Cardiac muscle cell (in vitro differentiated cells and primary cell): ENCODE measurements at regions not wholly inside any gene's neighbourhood (a gene's known extent, or its start where the extent isn't known, plus 50 kb on each side); places are given as distances from the start of the nearest gene placed in this dataset.

Source experiments
- DNase-seq, 2 donors: peaks; one replicate each; pipeline versions ENCODE4 v3.0.0 to v3.0.0-alpha.2; 2010 to 2017; ENCODE audit warnings: low read depth in 1 of 2, low spot score in 1 of 2
- H3K27ac ChIP-seq: fragments of 200-600 bp; sonication (generic); 2 replicates; pipeline ENCODE4 v1.5.1; 2016
- H3K27me3 ChIP-seq: fragments of 200-600 bp; sonication (generic); 2 replicates; pipeline ENCODE4 v1.6.0; 2016; ENCODE audit warnings: control low read depth
- H3K36me3 ChIP-seq: fragments of 200-600 bp; sonication (generic); 2 replicates; pipeline ENCODE4 v1.5.1; 2016; ENCODE audit warnings: control low read depth
- H3K4me1 ChIP-seq: fragments of 200-600 bp; sonication (generic); 2 replicates; pipeline ENCODE4 v1.8.1; 2017; ENCODE audit warnings: low read depth, mild to moderate bottlenecking, mixed run types
- H3K4me3 ChIP-seq: fragments of 200-600 bp; sonication (generic); 2 replicates; pipeline ENCODE4 v1.5.1; 2016; ENCODE audit warnings: mild to moderate bottlenecking
- H3K9me3 ChIP-seq: fragments of 200-600 bp; sonication (generic); 2 replicates; pipeline ENCODE4 v1.5.1; 2017; ENCODE audit warnings: low read depth, mild to moderate bottlenecking, control low read depth
- TF ChIP-seq, protein P1 (sequence below): IDR thresholded peaks from 2 replicates; pipeline ENCODE4 v1.5.1; 2012; ENCODE audit warnings: low read depth, mild to moderate bottlenecking, low read length

GRCh38 chr9:28082671-28083070 lies 509.4 kb upstream of the C9orf72 start:
- Histone ChIP-seq H3K9me3 (no peaks in the 10 kb centered on the region), H3K27me3 (no peaks in the 10 kb centered on the region), H3K36me3 (no peaks in the 10 kb centered on the region), H3K27ac (no peak overlapping the region), H3K4me1 (no peaks in the 10 kb centered on the region), H3K4me3 (no peak overlapping the region)
- no peak for DNase-seq
- TF ChIP-seq, protein P1, sequence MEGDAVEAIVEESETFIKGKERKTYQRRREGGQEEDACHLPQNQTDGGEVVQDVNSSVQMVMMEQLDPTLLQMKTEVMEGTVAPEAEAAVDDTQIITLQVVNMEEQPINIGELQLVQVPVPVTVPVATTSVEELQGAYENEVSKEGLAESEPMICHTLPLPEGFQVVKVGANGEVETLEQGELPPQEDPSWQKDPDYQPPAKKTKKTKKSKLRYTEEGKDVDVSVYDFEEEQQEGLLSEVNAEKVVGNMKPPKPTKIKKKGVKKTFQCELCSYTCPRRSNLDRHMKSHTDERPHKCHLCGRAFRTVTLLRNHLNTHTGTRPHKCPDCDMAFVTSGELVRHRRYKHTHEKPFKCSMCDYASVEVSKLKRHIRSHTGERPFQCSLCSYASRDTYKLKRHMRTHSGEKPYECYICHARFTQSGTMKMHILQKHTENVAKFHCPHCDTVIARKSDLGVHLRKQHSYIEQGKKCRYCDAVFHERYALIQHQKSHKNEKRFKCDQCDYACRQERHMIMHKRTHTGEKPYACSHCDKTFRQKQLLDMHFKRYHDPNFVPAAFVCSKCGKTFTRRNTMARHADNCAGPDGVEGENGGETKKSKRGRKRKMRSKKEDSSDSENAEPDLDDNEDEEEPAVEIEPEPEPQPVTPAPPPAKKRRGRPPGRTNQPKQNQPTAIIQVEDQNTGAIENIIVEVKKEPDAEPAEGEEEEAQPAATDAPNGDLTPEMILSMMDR: no peak

DNA sequence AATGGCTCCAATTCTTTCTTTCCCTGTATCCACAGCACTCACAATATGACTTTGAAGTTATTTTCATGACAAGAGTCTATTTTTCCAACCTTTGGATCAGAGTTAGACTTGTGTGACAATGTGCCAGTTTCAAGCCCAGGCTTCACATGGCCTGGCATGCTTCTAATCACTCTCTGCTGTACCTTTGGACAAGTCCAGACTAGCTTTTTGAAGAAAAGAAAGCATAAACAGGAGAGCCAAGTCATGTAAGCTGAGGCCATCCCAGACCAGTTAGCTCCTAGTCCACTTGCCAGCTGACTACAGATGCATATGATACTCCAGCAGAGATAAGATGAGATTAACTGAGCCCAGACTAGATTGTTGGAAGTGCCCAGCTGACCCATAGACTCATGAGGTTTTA lies 513.6 kb upstream of the C9orf72 start:
- H3K4me1 ChIP-seq: no peaks in the 10 kb centered on the region
- H3K4me3 ChIP-seq: no peak overlapping the region
- no peaks in the 10 kb centered on the region for H3K36me3 ChIP-seq
- no peak for DNase-seq
- TF ChIP-seq, protein P1: no peak
- H3K9me3 ChIP-seq: no peaks in the 10 kb centered on the region
- no peaks in the 10 kb centered on the region for H3K27me3 ChIP-seq
- no peak overlapping the region for H3K27ac ChIP-seq

DNA sequence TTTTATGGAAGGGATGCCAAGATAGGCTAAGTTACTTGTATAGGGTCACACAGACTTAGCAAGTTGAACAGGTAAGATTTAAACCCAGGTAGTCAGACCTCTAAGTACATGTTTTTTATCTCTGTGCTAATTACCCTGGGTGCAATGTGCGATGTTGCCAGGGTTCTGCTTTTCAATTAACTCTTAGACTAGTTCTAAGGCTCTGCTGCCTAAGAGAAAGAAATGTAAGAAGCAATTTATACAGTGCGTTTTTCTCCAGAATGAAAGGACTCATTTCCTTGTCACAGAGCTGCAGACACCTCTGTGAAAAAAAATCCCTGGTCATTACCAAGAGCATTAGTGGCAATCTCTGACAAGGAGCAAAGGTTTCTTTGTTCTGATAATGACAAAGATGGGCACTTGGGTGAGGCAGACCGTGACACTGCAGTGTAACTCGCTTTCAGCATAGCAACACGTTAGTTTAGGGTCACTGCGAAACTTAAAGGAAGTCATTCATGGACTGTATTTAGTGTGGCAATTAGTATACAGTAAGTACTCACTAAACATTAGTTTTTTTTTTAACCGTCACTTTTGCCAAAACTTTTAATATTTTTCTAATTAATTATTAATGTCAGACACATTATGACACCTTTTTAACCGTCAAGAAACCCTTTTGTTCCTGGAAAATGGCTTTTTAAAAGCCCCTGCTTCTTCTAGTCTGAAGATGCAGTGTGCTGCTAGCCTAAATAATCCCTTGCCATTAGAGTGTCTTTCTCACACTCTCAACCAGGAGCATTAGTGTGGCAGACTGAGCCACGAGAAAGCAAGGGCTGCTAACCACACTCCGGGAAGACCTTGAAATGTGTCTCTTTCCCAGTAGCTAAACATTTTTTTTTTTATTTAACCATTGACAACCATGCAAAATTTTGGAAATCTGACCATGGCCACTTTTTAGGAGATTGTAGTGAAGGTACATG lies 520.0 kb upstream of the C9orf72 start:
- Histone ChIP-seq H3K36me3 (no peaks in the 10 kb centered on the region), H3K4me3 (no peak overlapping the region), H3K4me1 (no peaks in the 10 kb centered on the region), H3K27me3 (no peaks in the 10 kb centered on the region), H3K9me3 (no peaks in the 10 kb centered on the region), H3K27ac (no peak overlapping the region)
- DNase-seq: no peak
- TF ChIP-seq, protein P1: no peak

- H3K4me1 ChIP-seq: no peaks in the 10 kb centered on the region
- no peak for DNase-seq
- no peaks in the 10 kb centered on the region for H3K36me3 ChIP-seq
- no peak overlapping the region for H3K4me3 ChIP-seq
- no peak overlapping the region for H3K27ac ChIP-seq
- no peaks in the 10 kb centered on the region for H3K27me3 ChIP-seq
- TF ChIP-seq, protein P1: no peak
- H3K9me3 ChIP-seq: no peaks in the 10 kb centered on the region
Measured at GRCh38 chr9:28101509-28101908, 528.2 kb upstream of the C9orf72 start.

DNA sequence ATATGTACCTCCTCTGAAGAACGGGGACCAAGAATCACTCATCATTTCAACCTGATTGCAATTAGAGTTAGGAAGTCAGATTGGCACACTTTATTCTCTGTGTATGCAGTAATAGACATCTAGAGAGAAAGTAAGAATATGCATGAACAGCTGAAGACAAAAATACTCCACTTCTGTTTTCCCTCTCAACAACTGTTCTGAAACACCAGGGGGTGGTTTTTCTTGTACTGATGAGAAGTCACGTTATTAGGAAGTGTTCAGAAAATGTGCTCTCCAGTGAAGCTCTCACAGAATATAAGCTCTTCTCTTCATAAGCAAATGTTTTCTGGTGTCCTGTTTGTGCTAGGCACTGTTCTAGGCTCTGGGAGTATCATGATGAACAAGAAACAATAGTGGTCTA lies 531.7 kb upstream of the C9orf72 start:
- no peak for DNase-seq
- H3K27me3 ChIP-seq: no peaks in the 10 kb centered on the region
- no peak overlapping the region for H3K4me3 ChIP-seq
- no peaks in the 10 kb centered on the region for H3K36me3 ChIP-seq
- TF ChIP-seq, protein P1: no peak
- no peaks in the 10 kb centered on the region for H3K4me1 ChIP-seq
- H3K27ac ChIP-seq: no peak overlapping the region
- no peaks in the 10 kb centered on the region for H3K9me3 ChIP-seq
